GM10266 (cell line): ENCODE measurements at regions not wholly inside any gene's neighbourhood (a gene's known extent, or its start where the extent isn't known, plus 50 kb on each side); places are given as distances from the start of the nearest gene placed in this dataset.

Experiments used
- DNase-seq: peaks from one replicate; pipeline ENCODE4 v3.0.0; 2012; ENCODE audit errors: extremely low spot score
- TF ChIP-seq, protein P1 (sequence below): IDR thresholded peaks from 2 replicates; pipeline ENCODE4 v1.5.1; 2012; ENCODE audit warnings: mild to moderate bottlenecking, low read depth; ENCODE audit not compliant: control insufficient read depth, insufficient read depth; ENCODE audit errors: missing control alignments

- DNase-seq = no peak
- TF ChIP-seq, protein P1, sequence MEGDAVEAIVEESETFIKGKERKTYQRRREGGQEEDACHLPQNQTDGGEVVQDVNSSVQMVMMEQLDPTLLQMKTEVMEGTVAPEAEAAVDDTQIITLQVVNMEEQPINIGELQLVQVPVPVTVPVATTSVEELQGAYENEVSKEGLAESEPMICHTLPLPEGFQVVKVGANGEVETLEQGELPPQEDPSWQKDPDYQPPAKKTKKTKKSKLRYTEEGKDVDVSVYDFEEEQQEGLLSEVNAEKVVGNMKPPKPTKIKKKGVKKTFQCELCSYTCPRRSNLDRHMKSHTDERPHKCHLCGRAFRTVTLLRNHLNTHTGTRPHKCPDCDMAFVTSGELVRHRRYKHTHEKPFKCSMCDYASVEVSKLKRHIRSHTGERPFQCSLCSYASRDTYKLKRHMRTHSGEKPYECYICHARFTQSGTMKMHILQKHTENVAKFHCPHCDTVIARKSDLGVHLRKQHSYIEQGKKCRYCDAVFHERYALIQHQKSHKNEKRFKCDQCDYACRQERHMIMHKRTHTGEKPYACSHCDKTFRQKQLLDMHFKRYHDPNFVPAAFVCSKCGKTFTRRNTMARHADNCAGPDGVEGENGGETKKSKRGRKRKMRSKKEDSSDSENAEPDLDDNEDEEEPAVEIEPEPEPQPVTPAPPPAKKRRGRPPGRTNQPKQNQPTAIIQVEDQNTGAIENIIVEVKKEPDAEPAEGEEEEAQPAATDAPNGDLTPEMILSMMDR = no peak
These were observed 142.2 kb downstream of the SNX18 start for GRCh38 chr5:54659700-54660131.

DNA sequence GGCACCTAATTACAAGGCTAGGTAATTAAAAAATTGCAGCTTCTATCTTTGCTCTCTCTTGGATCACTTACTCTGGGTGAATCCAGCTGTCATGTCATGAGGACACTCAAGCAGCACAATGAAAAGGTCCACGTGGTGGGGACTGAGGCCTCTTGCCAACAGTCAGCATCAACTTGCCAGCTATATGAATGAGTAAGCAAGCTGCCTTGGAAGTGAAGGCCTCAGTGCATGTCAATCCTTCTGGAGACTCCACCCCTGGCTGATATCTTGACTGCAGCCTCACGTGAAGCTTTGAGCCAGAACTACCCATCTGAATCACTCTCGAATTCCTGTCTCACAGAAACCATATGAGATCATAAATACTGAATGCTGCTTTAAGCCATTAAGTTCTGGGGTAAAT, 140.5 kb downstream of the SNX18 start:
- TF ChIP-seq, protein P1 = no peak
- no peak for DNase-seq

DNA sequence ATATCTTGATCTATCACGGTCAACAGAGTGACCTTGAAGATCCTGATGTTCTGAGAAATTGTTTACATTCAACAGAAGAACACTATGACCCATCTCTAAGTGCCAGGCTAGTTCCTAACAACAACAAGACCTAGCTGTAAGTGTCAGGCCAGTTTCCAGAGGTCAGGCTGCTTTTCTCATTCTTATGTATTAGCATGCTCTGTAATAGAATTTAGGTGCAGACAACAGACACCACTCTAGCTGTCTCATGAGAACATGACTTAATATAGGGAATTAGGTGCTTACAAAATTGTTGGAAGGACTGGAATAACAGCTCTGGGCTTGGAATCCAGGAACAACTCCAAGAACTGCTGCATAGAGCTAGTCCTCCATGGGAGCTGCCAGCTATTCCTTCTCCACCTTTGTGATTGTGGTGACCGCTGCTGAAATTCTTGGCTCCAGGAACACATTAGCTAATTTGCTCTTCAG, 138.7 kb downstream of the SNX18 start:
- TF ChIP-seq, protein P1 = no peak
- DNase-seq = no peak

DNA sequence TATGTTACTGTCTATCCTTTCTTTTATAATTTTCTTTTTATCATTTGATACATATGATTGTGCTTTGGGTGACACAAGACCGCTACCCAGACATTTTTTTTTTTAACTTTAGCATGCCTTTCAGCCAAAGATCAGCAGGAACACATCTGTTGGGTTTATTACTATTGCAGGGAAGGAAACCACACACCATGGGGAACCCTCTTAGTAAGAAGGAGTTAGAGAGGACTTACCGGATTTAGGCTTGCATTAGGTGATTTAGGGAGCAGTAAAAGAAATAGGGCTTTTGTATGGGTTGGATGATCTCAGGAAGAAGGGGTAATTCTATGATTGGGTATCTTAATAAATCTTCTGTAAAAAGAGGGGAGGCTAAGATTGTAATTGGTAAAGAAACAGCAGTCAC, 138.2 kb downstream of the SNX18 start:
- TF ChIP-seq, protein P1 = no peak
- no peak for DNase-seq

DNA sequence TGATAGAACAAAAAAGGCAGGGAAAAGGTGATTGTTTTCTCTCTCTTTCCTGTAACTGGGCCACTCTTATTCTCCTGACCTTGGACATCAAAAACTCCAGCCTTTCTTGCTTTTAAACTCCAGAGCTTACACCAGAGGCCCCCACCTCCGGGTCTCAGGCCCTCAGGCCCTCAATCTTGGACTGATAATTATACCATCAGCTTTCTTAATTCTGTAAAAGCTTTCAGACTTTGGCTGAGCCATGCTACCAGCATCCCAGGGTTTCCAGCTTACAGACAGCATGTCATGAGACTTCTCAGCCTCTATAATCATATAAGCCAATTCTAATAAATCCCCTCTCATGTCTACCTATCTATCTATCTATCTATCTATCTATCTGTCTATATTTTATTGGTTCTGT, 137.7 kb downstream of the SNX18 start:
- no peak for DNase-seq
- TF ChIP-seq, protein P1 = no peak

DNA sequence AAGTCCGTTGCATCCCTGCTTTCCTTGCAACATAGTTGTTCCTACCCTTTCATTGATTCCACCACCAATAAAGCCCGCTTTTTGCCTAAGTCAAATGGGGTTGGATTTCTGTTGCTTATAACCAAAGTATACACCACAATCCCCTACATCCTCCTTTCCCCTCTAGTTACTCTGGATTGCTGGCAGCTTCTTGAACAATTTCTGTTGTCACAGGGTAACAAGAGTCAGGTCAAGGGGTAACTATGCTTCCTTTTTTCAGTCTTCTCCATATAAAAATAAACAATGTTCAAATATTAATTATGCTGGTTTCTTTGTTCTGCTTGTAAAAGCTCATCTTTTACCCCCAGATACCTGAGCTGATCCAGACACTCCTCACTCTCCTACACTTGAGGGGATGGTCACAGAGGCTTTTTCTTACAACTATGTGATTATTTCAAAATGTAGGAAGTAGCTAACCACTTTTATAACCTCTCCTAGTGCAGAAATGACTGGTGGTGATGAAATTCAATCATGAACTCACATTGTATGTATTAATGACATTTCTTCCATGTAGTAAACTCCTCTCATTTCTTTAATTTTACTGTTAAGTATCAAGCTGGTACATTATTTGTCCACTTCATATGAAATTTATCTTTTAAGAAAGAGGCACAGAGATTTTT, 136.5 kb downstream of the SNX18 start:
- TF ChIP-seq, protein P1 = no peak
- no peak for DNase-seq

DNA sequence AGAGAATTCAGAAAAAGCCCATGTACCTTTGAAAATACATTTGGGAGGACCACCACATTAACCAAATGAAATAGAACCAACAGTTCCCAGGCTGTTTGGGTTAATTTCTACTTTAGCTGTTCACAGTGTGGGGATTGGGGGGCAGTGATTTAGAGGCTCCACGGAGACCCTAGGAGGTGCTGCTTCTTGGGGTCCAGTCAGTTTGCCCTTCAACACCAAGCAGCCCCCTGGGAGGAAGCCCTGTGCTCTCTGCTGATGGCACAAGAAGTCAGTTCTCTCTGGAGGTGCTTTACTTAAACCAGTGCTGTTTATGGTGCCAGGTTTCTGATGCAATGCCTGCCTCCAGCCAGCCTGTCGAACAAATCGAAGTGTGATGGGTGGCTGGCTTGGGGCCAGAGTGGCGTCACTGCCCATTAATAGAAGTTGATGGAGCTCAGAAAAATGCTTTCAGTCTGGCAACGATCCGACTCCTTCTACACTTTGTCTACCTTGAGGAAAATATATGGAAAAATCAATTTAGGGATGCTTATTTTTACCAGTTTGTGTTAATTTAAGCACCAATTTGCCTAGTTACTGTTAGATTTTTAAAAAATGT, 134.0 kb downstream of the SNX18 start:
- DNase-seq = no peak
- TF ChIP-seq, protein P1 = no peak
